Endothelial cell of hepatic sinusoid (primary cell): ENCODE measurements at regions not wholly inside any gene's neighbourhood (a gene's known extent, or its start where the extent isn't known, plus 50 kb on each side); places are given as distances from the start of the nearest gene placed in this dataset.
"Not testable (repeated sequence)": the region's sequence is repeated elsewhere in the genome, so short reads cannot be mapped to it uniquely, and the experiment has no call there.

ENCODE experiments used
- in situ Hi-C: cut with HindIII; loops from 2 replicates; pipeline ENCODE4 v1.10.0; 2017; ENCODE audit warnings: low sequenced_read_pairs

GRCh38 chr16:60704726-60705125 is 1331.5 kb downstream of the CDH8 start:
- in situ Hi-C loops = no loop called here

GRCh38 chr16:60703096-60703495 is 1333.1 kb downstream of the CDH8 start:
- in situ Hi-C loops = no loop called here

- in situ Hi-C loops = no loop called here
These were observed 1349.4 kb downstream of the CDH8 start for GRCh38 chr16:60686824-60687223.

GRCh38 chr16:60684002-60684401 is 1352.2 kb downstream of the CDH8 start:
- in situ Hi-C loops = no loop called here

- in situ Hi-C loops = no loop called here
These were observed 1354.0 kb downstream of the CDH8 start for GRCh38 chr16:60682219-60682618.

GRCh38 chr16:60681043-60681442 is 1355.2 kb downstream of the CDH8 start:
- in situ Hi-C loops = no loop called here

- in situ Hi-C loops = no loop called here
These were observed 1361.2 kb downstream of the CDH8 start for GRCh38 chr16:60675022-60675421.

- in situ Hi-C loops = no loop called here
These were observed 1362.0 kb downstream of the CDH8 start for GRCh38 chr16:60674241-60674640.

- in situ Hi-C loops = no loop called here
These were observed 1380.6 kb downstream of the CDH8 start for GRCh38 chr16:60655514-60656153.

- in situ Hi-C loops = no loop called here
These were observed 1384.9 kb downstream of the CDH8 start for GRCh38 chr16:60651346-60651745.

GRCh38 chr16:60648290-60648689 is 1387.9 kb downstream of the CDH8 start:
- in situ Hi-C loops = no loop called here

- in situ Hi-C loops = not testable (repeated sequence)
These were observed 1388.8 kb downstream of the CDH8 start for GRCh38 chr16:60647388-60647787.

- in situ Hi-C loops = no loop called here
These were observed 1389.6 kb downstream of the CDH8 start for GRCh38 chr16:60646631-60647030.

- in situ Hi-C loops = no loop called here
These were observed 1390.7 kb downstream of the CDH8 start for GRCh38 chr16:60645541-60645940.

GRCh38 chr16:60642956-60643355 is 1393.3 kb downstream of the CDH8 start:
- in situ Hi-C loops = no loop called here

GRCh38 chr16:60641067-60641665 is 1395.1 kb downstream of the CDH8 start:
- in situ Hi-C loops = no loop called here

- in situ Hi-C loops = no loop called here
These were observed 1396.2 kb downstream of the CDH8 start for GRCh38 chr16:60640038-60640437.

GRCh38 chr16:60636636-60637035 is 1399.6 kb downstream of the CDH8 start:
- in situ Hi-C loops = not testable (repeated sequence)

- in situ Hi-C loops = no loop called here
These were observed 1400.1 kb downstream of the CDH8 start for GRCh38 chr16:60636117-60636516.

GRCh38 chr16:60635548-60635947 is 1400.7 kb downstream of the CDH8 start:
- in situ Hi-C loops = no loop called here

- in situ Hi-C loops = no loop called here
These were observed 1424.4 kb downstream of the CDH8 start for GRCh38 chr16:60611844-60612243.

GRCh38 chr16:60608971-60609370 is 1427.3 kb downstream of the CDH8 start:
- in situ Hi-C loops = no loop called here

GRCh38 chr16:60605652-60606051 is 1430.6 kb downstream of the CDH8 start:
- in situ Hi-C loops = not testable (repeated sequence)
